IMR-90 (cell line): ENCODE measurements at regions not wholly inside any gene's neighbourhood (a gene's known extent, or its start where the extent isn't known, plus 50 kb on each side); places are given as distances from the start of the nearest gene placed in this dataset.
A peak's percentile ranks its signal among the peaks of the same experiment; 100 is the strongest.

ENCODE experiments used
- ATAC-seq: fragments of 200-7000 bp; cut with Tn5 transposase; 2 replicates; pipeline ENCODE4 v1.9.1; 2020; ENCODE audit warnings: low read depth, mild to moderate bottlenecking, moderate library complexity
- BruUV-seq: library from RNA; stranded (reverse); fragments of 400-500 nt; replicated peaks from 2 replicates; lab custom pipeline; 2021; lab: Mats Ljungman, UMichigan
- CTCF ChIA-PET: fragments of 300-600 bp; formaldehyde crosslinking; extraction: SDS; loops from one replicate; lab custom pipeline; 2021; ENCODE audit warnings: antibody characterized with exemption; lab: Yijun Ruan, JAX
- POLR2A ChIA-PET: fragments of 300-600 bp; sonication (Branson Sonifier 250); formaldehyde crosslinking; loops from one replicate; lab custom pipeline; 2022; ENCODE audit warnings: antibody characterized with exemption; ENCODE audit not compliant: unreplicated experiment; lab: Charles Lee
- DNase-seq: peaks from one replicate; pipeline ENCODE4 v3.0.0; 2013
- H2AFZ ChIP-seq: replicated peaks from 2 replicates; pipeline ENCODE3; 2013; ENCODE audit warnings: low read length, mild to moderate bottlenecking; ENCODE audit not compliant: poor library complexity
- H2AK5ac ChIP-seq: 2 replicates; pipeline ENCODE4 v1.6.1; 2013; ENCODE audit warnings: low read depth, low read length, inconsistent platforms
- H2AK9ac ChIP-seq: replicated peaks from 2 replicates; pipeline ENCODE3; 2013; ENCODE audit warnings: mild to moderate bottlenecking, low read depth, low read length, moderate library complexity; ENCODE audit not compliant: poor library complexity
- H2BK120ac ChIP-seq: 2 replicates; pipeline ENCODE4 v1.6.1; 2013; ENCODE audit warnings: low read depth, low read length, inconsistent platforms
- H2BK15ac ChIP-seq: 3 replicates; pipeline ENCODE4 v1.6.1; 2013; ENCODE audit warnings: low read depth, low read length, inconsistent platforms
- H2BK20ac ChIP-seq: 2 replicates; pipeline ENCODE4 v1.6.1; 2013; ENCODE audit warnings: low read depth, mild to moderate bottlenecking, inconsistent platforms, low read length, moderate library complexity
- H2BK5ac ChIP-seq: 2 replicates; pipeline ENCODE4 v1.6.1; 2013; ENCODE audit warnings: mild to moderate bottlenecking, low read depth, low read length, inconsistent platforms; ENCODE audit not compliant: poor library complexity, severe bottlenecking
- H3K14ac ChIP-seq: replicated peaks from 2 replicates; pipeline ENCODE4 v1.6.1; 2013; ENCODE audit warnings: low read depth, low read length, inconsistent platforms
- H3K18ac ChIP-seq: 2 replicates; pipeline ENCODE4 v1.6.1; 2013; ENCODE audit warnings: low read depth, low read length, control low read depth
- H3K23ac ChIP-seq: 2 replicates; pipeline ENCODE4 v1.6.1; 2013; ENCODE audit warnings: low read depth, low read length, inconsistent platforms
- H3K27ac ChIP-seq: 2 replicates; pipeline ENCODE4 v1.5.1; 2013; ENCODE audit warnings: mild to moderate bottlenecking, control low read depth, low read length; ENCODE audit not compliant: insufficient read depth
- H3K27me3 ChIP-seq: 2 replicates; pipeline ENCODE4 v1.6.1; 2013; ENCODE audit warnings: low read length; ENCODE audit not compliant: control insufficient read depth, insufficient read depth
- H3K36me3 ChIP-seq: 2 replicates; pipeline ENCODE4 v1.6.1; 2013; ENCODE audit warnings: low read length, mixed read lengths; ENCODE audit not compliant: control insufficient read depth, insufficient read depth
- H3K4ac ChIP-seq: 2 replicates; pipeline ENCODE4 v1.6.1; 2013; ENCODE audit warnings: low read depth, low read length, inconsistent platforms
- H3K4me1 ChIP-seq: 2 replicates; pipeline ENCODE4 v1.6.1; 2013; ENCODE audit warnings: low read length, mixed read lengths; ENCODE audit not compliant: control insufficient read depth, insufficient read depth
- H3K4me2 ChIP-seq: 2 replicates; pipeline ENCODE4 v1.6.1; 2013; ENCODE audit warnings: low read depth, mild to moderate bottlenecking, control low read depth, low read length, moderate library complexity
- H3K4me3 ChIP-seq: 2 replicates; pipeline ENCODE4 v1.5.1; 2013; ENCODE audit warnings: low read depth, mild to moderate bottlenecking, control low read depth, low read length, moderate library complexity; ENCODE audit not compliant: insufficient read depth
- H3K56ac ChIP-seq: 2 replicates; pipeline ENCODE4 v1.6.1; 2013; ENCODE audit warnings: low read length, inconsistent platforms; ENCODE audit not compliant: insufficient read depth; ENCODE audit errors: extremely low read depth
- H3K79me1 ChIP-seq, 2 experiments: 2 replicates each; pipeline ENCODE4 v1.6.1; 2013; ENCODE audit warnings: low read length in 2 of 2, inconsistent platforms in 1 of 2, low read depth in 1 of 2
- H3K9ac ChIP-seq: 2 replicates; pipeline ENCODE4 v1.6.1; 2013; ENCODE audit warnings: low read depth, low read length, control low read depth
- H3K9me1 ChIP-seq: 2 replicates; pipeline ENCODE4 v1.6.1; 2013; ENCODE audit warnings: low read length, inconsistent platforms; ENCODE audit not compliant: insufficient read depth
- H3K9me3 ChIP-seq: 2 replicates; pipeline ENCODE4 v1.6.1; 2013; ENCODE audit warnings: low read length; ENCODE audit not compliant: control insufficient read depth, insufficient read depth
- H4K20me1 ChIP-seq: 2 replicates; pipeline ENCODE4 v1.6.1; 2013; ENCODE audit warnings: low read length, inconsistent platforms; ENCODE audit not compliant: insufficient read depth
- H4K5ac ChIP-seq: 2 replicates; pipeline ENCODE4 v1.6.1; 2013; ENCODE audit warnings: mild to moderate bottlenecking, low read depth, low read length, control low read depth
- H4K8ac ChIP-seq, 2 experiments: 2 replicates each; pipeline ENCODE4 v1.6.1; 2013; ENCODE audit warnings: low read depth in 2 of 2, low read length in 2 of 2, control low read depth in 1 of 2, inconsistent platforms in 1 of 2
- H4K91ac ChIP-seq: 2 replicates; pipeline ENCODE4 v1.6.1; 2013; ENCODE audit warnings: low read depth, low read length, inconsistent platforms; ENCODE audit not compliant: insufficient read depth
- BHLHE40 ChIP-seq: fragments of 150-350 bp; IDR thresholded peaks from 2 replicates; pipeline ENCODE4 v1.6.1; 2016; ENCODE audit warnings: mild to moderate bottlenecking, low read depth, low read length
- CEBPB ChIP-seq: IDR thresholded peaks from 2 replicates; pipeline ENCODE4 v1.6.1; 2012; ENCODE audit warnings: low read depth, low read length, improper control_type of control experiment
- CHD1 ChIP-seq: IDR thresholded peaks from 2 replicates; pipeline ENCODE4 v1.6.1; 2012; ENCODE audit warnings: low read depth, low read length, improper control_type of control experiment
- CTCF ChIP-seq: conservative IDR thresholded peaks from 2 replicates; pipeline ENCODE4 v1.5.1; 2012; ENCODE audit warnings: mild to moderate bottlenecking, low read depth, low read length, improper control_type of control experiment
- ELK1 ChIP-seq: fragments of 150-350 bp; IDR thresholded peaks from 2 replicates; pipeline ENCODE4 v1.6.1; 2016; ENCODE audit warnings: low read depth, mild to moderate bottlenecking, low read length, moderate library complexity, borderline replicate concordance
- FOS ChIP-seq: fragments of 150-350 bp; IDR thresholded peaks from 2 replicates; pipeline ENCODE4 v1.6.1; 2016; ENCODE audit warnings: low read depth, low read length
- MAFK ChIP-seq: IDR thresholded peaks from 2 replicates; pipeline ENCODE4 v1.6.1; 2012; ENCODE audit warnings: low read depth, low read length, improper control_type of control experiment
- MAZ ChIP-seq: IDR thresholded peaks from 2 replicates; pipeline ENCODE4 v1.6.1; 2012; ENCODE audit warnings: low read depth, mild to moderate bottlenecking, low read length, improper control_type of control experiment, moderate library complexity, borderline replicate concordance
- MXI1 ChIP-seq: IDR thresholded peaks from 2 replicates; pipeline ENCODE4 v1.6.1; 2012; ENCODE audit warnings: low read depth, mild to moderate bottlenecking, low read length, moderate library complexity, borderline replicate concordance
- NFE2L2 ChIP-seq: fragments of 150-350 bp; IDR thresholded peaks from 2 replicates; pipeline ENCODE4 v1.6.1; 2016; ENCODE audit warnings: low read depth, mild to moderate bottlenecking, low read length
- POLR2A ChIP-seq: IDR thresholded peaks from 2 replicates; pipeline ENCODE4 v1.6.1; 2012; ENCODE audit warnings: mild to moderate bottlenecking, low read depth, low read length
- RAD21 ChIP-seq: IDR thresholded peaks from 2 replicates; pipeline ENCODE4 v1.6.1; 2012; ENCODE audit warnings: low read length, improper control_type of control experiment
- RCOR1 ChIP-seq: IDR thresholded peaks from 2 replicates; pipeline ENCODE4 v1.6.1; 2012; ENCODE audit warnings: mild to moderate bottlenecking, low read length, improper control_type of control experiment; ENCODE audit not compliant: insufficient replicate concordance
- RFX5 ChIP-seq: IDR thresholded peaks from 2 replicates; pipeline ENCODE4 v1.8.0; 2012; ENCODE audit warnings: low read depth, mild to moderate bottlenecking, low read length, moderate library complexity
- SMC3 ChIP-seq: fragments of 150-350 bp; IDR thresholded peaks from 2 replicates; pipeline ENCODE4 v1.6.1; 2016; ENCODE audit warnings: low read depth, mild to moderate bottlenecking, antibody characterized with exemption, low read length, moderate library complexity
- WGBS, 2 experiments: methylation state at CpG; one replicate each; pipeline versions ENCODE4 v1.1.5 to v1.1.7; 2013; ENCODE audit warnings: missing lambda C conversion rate in 2 of 2; ENCODE audit not compliant: insufficient read length in 1 of 2; ENCODE audit errors: extremely low coverage in 2 of 2; 5-methylcytosine and 5-hydroxymethylcytosine counted together
- dilution Hi-C: fragments of 300-500 bp; cut with HindIII; formaldehyde crosslinking; loops from one replicate; pipeline ENCODE4 v1.14.3; 2018; ENCODE audit warnings: low sequenced_read_pairs; ENCODE audit not compliant: unreplicated experiment
- in situ Hi-C: fragments of 300-500 bp; cut with MboI; formaldehyde crosslinking; loops from 3 replicates; pipeline ENCODE4 v1.14.3; 2019; ENCODE audit warnings: low sequenced_read_pairs, inconsistent platforms, mixed read lengths
- intact Hi-C: fragments of 100-400 bp; cut with micrococcal nuclease; formaldehyde crosslinking; loops from 2 replicates; pipeline ENCODE4 v1.10.0; 2022

- Histone ChIP-seq H3K4me1 (peaks cover 23% of the 10 kb centered on the region), H4K91ac (peak overlapping the region; percentile 74), H3K9me1 (peaks cover 31% of the 10 kb centered on the region), H2BK120ac (peak overlapping the region; percentile 84), H4K8ac (peak overlapping the region; percentile 27 to 67), H3K4me3 (no peak overlapping the region), H3K79me1 (peaks cover 10 to 65% of the 10 kb centered on the region in 2 experiments), H3K4ac (peak overlapping the region; percentile 78), H4K20me1 (no peaks in the 10 kb centered on the region), H3K4me2 (no peak overlapping the region), H2BK20ac (peak overlapping the region; percentile 90; the same call in 1 of the 2 replicates), H3K36me3 (no peaks in the 10 kb centered on the region), H3K9me3 (peaks cover 7% of the 10 kb centered on the region), H3K23ac (peak overlapping the region; percentile 14; the same call in 1 of the 2 replicates), H2AFZ (peak overlapping the region; percentile 27), H3K9ac (no peak overlapping the region), H2BK15ac (peak overlapping the region; percentile 76), H3K56ac (no peak overlapping the region), H3K27me3 (no peaks in the 10 kb centered on the region), H2BK5ac (peak overlapping the region; percentile 66), H3K18ac (peak overlapping the region; percentile 5; the same call in 1 of the 2 replicates), H4K5ac (peak overlapping the region; percentile 62), H3K27ac (peak overlapping the region; percentile 13; the same call in 1 of the 2 replicates), H3K14ac (peak overlapping the region; percentile 66), H2AK9ac (peak overlapping the region; percentile 16), H2AK5ac (peak overlapping the region; percentile 97)
- no TSS peak for BruUV-seq
- dilution Hi-C loops (no loop called here), in situ Hi-C loops (no loop called here), intact Hi-C loops (loop anchor here (10.0 kb wide), 1 partner anchor 87 kb away; no protein-coding TSS in a partner anchor)
- DNase-seq = peak; percentile 98
- ChIA-PET CTCF (no interaction called here), POLR2A (no interaction called here)
- ATAC-seq = peak; percentile 76
- 50% methylated on average over 2 of the region's 11 CpGs; no CpG with 5 or more reads in 1 of the 2 experiments for WGBS, 2 experiments
- TF ChIP-seq NFE2L2 (0 out of 2 replicates have a peak, but pooled peaks have one; percentile 12), ELK1 (no peak), BHLHE40 (peak; percentile 59), MAZ (no peak), RAD21 (peak; percentile 39), CHD1 (no peak), POLR2A (no peak), MXI1 (no peak), CEBPB (no peak), RCOR1 (peak; percentile 87), CTCF (no peak), SMC3 (peak; percentile 13), RFX5 (no peak), FOS (peak; percentile 97), MAFK (no peak)
Measured at GRCh38 chr17:72421128-72422092, 300.6 kb downstream of the SOX9 start.
